Globus pallidus (tissue), 1 donor: ENCODE measurements at regions not wholly inside any gene's neighbourhood (a gene's known extent, or its start where the extent isn't known, plus 50 kb on each side); places are given as distances from the start of the nearest gene placed in this dataset.

Source experiments
- DNase-seq: peaks from one replicate; pipeline ENCODE4 v3.0.0-alpha.2; 2015; ENCODE audit warnings: low spot score

DNA sequence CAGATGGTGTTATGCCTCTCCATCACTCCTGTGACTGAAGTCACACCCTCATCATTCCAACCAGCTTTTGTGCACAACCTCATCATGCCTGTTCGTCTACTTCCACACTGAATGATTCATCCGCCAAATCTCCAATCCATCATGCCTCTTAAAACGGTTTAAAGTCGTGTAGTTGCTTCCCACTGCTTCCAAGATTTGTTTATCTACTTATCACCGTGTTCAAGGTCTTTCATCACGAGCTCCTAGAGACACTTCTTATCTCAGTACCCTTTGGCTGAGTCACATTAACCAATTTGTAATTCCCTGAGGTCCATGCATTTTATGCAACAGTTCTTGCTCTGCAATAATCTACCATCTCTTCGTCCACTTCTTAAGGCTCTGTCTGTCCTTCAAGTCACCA lies 592.3 kb upstream of the ID2 start:
- no peak for DNase-seq

DNA sequence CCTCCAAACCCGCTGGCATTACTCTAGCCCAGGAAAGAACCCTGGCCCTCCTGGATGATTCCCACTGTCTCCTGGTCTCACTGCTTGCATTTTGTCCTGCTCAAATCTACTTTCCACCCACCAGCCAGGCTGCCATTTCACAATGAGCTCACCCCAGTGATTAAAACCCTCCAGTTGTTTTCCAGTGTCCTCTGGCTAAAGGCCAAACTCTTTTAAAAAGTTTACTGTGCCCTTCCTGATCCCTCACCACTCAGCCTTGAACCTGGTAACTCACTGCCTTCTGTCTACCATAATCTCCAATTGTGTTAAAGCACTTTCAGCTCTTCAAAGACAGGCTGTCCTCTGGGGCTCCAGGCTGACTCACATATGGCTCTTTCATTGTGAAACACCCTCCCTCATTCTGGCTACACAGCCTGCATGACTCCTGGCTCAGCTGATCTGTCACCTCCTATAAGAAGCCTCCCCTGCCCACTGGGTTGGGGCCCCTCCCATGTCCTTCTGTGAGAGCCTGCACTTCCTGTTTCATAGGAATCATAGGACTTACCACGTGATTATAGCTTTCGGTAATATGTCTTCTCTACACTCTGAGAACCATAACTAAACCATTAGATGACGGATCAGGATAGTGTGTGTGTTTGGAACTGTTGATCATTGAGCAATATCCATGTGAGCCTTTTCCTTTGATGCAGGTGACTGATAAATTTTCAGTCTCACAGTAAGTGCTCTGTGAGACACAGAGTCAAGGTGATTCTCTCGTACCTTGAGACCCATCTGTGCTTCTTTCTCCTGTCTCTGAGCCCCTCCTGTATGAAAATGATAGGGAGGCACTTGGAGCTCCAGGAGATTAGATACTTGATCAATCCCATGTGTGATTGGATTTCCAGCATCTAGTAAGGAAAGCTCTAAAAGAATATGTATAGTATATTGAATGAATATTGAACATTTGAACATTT lies 590.8 kb upstream of the ID2 start:
- DNase-seq = no peak

DNA sequence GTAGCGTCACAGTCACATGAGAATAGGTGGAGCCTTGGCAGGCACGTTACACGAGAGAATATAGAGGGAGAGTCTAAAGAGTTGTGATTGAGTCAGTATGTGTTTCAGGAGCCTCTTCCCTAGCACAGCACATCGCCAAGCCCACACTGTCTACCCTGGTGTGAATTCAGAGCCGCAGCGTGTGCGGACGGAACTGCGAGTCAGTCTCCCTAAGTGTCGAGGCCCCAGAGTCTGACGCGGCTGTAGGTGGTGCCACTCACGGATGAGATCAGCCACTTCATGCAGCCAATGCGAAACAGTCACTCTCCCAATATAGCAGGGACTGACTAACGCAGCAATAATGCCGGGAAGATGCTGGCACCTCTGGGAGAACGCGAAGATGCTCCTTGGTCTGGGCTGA lies 587.3 kb upstream of the ID2 start:
- no peak for DNase-seq

DNA sequence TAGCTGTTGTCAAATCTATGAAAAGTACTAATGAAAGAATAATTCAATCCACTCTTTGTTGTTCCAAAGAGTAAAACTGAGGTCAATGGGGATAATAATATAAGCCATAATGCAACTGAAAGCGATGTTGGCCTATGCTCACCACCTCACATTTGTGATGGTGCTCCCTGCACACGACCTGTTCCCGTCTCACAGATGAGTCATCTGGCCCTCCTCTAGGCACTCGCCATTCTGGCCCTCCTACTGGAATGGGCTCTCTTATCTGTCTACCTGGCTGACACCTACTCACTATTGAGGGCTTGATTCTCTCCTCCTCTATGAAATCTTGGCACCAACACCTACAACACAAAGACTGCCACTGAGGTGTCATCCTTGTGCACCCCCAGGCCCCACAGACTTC lies 585.9 kb upstream of the ID2 start:
- no peak for DNase-seq

DNA sequence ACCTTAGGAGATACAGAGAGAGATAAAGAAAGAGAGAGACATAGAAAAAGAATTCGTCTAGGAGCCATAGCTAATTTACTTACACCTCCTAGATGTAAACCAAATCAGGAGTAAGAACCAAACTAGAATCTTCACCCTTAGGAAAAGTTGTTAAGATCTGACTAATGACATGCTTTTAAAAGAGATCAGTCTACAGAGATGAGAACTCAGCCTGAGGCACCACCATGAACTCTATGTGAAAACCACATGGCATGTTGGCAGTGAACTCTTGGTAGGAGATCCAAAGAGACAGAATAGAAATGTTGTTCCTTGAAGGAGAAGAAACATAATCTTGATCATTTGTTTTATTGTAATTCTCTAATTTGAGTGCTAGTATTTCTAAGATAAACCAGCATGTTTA lies 585.4 kb upstream of the ID2 start:
- DNase-seq = no peak

DNA sequence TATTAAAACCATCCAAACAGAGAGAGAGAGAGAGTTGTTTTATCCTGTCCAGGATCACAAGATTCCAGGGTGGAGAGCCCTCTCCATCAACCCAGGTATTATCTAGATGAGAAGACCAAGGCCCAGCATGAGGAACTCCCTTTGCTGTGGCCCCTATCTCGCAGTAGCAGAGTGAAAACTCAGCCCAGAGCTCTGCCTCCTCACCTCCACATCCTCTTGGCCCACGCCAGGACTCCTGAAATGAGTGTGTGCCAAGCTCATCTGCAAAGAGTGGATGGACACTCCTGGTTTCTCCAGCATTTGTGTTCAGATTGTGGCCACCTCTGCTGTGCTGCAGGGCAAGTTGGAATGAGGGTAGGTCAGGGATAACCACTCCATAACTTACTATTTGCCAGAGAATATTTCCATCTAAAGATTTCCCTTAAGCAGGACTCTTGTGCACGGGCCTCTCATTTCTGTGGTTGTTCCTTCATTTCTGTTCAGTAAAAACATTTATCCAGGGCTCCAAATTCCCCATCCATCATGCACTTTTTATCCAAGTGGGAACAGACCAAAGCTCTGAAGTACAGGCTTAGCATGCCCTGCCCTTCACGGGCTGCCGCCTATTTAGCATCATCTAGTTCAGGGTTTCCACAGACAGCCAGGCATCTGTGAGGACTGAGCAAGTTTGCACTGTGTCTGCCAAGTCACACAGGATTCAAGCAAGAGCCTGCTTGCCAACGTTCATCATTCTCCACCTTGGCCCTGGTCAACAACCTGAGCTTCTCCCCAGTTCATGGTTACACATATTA lies 583.2 kb upstream of the ID2 start:
- no peak for DNase-seq

DNA sequence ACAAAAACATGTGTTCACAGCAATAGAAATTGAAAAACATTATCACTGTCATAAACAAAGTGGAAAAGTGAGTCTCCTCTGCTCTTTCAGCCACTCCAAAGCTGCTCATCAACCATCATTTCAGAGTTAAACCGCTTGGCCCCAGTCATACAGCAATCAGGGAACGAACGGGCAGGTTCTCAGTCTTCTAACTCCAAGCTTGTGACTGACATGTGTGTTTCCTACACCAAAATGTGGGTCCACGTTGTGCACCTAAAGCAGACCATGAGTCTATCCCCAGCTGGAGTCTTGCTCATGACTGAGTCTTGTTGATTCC lies 582.6 kb upstream of the ID2 start:
- no peak for DNase-seq

DNA sequence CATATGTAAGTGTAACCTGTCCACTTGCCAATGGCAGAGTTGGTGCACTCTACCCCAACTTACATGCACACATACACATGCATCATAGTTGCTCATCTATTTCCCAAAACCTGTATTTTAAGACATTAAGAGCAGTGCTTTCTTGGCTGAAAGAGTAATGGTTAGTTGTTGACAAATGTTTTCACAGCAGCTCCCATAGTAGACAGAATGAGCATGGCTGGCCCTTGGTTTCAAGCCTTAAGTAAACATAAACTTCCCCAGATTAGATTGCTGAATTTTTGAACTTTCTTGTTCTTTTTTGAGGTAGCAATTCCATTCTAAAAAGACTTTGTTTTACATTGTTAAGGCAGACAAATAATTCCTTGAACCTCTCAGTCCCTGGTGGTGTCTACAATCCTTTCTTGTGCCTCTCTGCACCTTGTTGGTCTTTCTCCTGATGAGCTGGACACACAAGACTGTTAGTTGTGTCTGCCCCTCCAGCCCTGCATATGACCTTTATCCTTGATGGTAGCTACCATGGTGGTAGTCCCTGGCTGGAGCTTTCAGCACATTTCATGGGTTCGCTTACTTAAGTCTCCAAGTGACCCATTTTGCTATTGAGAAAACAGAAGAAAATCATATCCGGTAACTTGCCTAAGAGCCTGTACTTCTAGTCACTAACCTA lies 580.1 kb upstream of the ID2 start:
- DNase-seq = no peak

DNA sequence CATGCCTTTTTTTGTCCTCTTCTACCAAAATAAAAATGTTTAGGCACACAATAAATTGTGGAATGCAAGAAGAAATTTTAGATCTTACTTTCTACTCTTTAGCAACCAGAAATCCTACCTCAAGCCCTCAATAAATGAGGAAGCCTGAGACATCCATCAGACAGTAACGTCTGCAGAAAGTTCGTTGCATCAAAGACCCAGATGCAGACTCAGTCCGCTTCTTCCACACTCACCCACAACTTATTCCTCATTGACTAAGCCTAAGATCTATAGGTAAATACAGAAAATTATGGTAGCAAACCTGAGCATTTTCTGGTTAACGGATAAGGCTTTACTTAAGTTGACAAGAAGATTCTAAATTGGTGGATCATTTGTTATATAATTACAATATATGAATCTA lies 579.4 kb upstream of the ID2 start:
- DNase-seq = no peak

DNA sequence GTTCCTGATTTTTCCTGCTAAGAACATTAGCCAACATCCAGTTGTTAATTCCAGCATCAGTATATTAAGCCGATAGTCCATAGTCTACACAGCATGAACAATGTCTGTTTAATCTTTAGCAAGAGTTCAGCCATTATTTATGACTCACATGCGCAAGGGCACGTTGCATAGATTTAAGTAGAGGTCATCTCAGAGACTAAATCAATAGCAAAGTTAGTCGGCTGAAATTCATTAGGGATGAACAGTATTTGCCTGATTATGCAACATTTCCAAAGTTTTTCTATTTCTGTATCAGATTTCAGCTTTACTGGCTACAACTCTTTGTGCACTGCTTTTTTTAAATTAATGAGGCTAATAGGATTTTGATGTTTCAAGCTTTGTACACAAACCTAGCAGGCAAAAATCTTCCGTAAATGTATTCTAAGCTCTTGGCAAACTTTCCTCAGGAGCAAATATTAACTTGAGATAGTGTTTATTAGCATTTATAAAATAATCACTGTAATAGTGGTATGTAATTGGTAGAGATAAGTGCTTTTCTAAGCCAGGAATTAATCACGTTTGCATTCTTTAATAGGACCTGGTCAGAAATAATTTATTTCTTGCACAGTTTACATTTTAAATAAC lies 578.7 kb upstream of the ID2 start:
- DNase-seq = no peak

DNA sequence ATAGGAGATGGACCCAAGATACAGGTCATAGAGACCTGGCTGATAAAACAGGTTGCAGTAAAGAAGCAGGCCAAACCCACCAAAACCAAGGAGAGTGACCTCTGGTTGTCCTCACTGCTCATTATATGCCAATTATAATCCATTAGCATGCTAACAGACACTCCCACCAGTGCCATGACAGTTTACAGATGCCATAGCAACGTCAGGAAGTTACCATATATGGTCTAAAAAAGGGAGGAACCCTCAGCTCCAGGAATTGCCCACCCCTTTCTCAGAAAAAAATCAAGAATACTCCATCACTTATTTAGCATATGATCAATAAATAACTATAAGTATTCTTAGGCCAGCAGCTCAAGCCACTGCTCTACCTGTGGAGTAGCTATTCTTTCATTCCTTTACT lies 574.7 kb upstream of the ID2 start:
- DNase-seq = no peak

DNA sequence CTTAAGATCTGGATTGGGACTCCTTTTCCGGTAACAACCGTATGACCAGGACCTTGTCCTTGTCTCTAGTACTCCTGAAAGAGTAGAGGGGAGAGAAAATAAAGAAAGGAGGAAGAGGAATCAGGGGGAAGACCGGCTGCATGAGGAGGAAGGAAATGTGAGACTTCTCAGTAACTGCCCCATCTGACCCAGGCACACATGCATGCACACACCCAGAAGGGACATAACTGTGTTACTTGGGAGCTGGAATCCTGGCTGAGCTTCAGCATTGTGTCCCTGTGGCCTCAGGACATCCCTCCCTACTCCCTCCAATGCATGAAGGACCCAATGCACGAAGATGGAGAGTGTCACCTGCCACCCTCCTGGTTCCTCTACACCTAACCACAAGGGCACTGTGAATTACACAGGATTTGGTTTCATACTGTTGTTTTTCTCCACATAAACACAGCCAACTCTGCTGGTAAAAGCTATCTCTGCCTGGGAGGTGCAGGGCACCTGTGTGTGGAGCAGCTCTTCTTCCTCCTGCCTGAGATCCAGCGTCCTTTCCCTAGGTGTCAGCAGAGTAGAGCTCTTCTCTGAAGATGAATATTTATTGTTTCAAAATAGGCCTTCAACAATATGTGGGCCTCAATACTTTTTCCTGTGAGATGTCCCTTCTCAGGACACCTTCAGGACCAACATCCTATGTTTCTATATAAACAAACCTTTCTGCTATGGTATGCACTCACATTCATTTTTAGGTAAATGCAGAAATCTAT lies 574.1 kb upstream of the ID2 start:
- no peak for DNase-seq

DNA sequence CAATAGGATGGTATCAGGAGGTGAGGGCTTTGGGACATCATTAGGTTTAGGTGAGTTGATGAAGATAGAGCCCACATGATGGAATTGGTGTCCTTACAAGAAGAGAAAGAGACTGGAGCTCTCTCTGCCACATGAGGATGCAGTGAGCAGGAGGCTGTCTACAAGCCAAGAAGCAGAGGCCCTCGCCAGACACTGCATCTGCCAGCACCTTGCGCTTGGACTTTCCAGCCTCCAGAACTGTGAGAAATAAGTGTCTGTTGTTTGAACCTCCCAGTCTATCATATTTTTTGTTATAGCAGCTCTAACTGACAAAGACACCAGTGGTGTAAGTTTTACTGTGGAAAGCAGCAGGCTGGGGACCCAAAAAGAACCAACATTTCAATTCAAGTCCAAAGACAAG lies 571.1 kb upstream of the ID2 start:
- no peak for DNase-seq

DNA sequence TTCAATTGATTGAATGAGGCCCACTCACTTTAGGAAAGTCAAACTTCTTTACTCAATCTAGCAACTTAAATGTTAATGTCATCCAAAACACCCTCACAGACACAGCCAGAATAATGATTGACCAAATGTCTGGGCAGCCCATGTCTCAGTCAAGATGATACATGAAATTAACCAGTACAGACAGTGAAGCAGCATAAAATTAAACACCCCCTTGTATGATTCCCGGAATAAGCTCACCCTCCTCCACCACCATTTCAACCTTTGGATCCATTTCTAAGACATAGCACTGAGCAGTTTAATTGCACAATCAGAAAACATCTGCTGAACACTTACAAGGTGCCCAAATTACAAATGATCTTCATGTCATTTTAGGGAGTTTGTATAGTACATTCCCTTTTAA lies 570.7 kb upstream of the ID2 start:
- no peak for DNase-seq

DNA sequence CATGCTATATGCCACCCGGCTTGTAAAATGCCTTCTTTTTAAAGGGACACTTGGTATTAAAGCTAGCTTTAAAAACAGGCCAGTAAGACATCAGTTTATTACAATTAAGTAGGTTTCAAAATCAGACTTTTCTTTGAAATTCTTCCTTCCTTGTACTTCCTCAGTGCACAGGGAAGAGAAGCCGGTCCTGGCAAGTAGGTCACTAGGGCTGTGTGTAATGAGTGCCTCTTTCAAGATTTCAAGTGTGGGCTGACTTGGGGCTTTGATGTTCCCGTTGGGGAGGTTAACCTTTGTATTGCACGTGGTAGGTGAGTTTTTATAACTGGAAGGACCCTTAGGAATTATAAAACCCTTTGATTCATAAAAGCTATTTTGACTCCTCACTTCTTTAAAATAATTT lies 566.4 kb upstream of the ID2 start:
- DNase-seq = no peak

DNA sequence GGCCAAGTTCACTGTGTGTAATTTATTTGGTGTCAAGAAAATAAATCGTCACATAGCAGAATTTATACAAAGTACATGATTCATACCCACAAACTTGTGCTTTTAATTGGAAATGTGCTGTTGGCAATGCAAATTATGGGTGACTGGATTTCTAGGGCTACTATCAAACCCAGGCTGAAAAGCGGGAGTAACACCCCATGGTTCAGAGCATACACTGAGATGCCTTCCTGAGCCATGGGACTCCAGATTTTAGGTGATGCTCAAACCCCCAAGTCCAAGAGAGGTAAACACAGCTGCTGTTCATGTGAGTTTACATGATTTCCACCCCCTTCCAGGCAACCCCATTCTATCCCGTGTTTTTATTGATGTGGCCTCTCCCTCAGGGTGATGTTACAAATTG lies 565.9 kb upstream of the ID2 start:
- no peak for DNase-seq

DNA sequence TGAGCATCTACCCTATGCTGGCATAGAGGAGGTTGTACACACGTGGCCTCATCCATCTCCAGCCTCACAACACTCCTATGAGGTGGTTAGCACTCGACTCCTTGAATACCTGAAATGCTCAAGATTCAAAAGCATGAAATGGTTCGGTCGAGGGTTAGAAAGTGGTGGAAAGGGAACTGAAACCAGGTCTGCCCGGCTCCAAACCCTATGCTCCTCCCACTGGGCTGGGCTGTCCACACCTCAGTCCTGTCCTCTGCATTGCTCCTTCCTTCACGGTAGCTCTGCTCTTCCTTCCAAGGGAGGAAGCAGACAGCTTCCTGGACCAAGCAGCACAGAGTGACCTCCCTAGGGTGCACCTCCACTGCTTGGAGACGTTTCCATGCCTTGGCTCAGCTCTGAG lies 565.2 kb upstream of the ID2 start:
- no peak for DNase-seq

DNA sequence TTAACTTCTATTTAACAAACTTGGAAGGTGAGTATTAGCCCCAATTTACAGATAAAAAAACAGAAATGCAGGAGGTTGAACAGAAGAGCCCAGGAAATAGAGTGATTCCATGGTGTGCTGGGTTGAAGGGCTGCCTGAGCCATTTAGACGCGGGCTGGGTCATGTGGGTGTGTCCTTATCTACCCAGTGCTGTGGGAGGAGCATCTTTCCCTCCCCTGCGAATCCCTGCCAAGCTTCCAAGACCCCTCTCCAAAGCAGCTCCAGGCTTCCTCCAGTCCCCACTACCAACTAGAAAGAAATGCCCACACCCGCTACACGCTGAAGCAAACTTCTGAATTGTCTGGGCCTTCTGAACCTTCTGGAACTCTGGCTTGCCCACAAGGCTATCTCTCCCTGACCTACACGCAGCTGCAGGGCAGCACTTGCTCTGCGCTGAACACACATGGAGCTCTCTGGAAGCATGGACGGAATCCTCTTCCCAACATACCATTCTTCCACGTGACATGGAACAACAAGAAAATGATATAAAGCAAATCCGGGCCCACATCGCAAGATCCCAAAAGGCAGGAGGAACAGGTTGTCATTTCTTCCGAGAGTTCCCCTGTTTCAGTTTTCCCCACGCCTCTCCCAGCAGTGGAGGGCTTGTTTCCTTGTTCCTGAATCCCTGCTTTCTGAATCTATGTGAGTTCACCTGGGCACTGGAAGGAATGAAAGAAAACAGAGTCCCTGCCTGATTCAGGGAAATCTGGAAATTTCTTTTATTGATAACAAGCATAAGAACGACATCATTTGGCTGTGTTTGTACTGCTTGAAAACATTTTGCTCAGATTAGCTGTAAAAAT lies 562.7 kb upstream of the ID2 start:
- no peak for DNase-seq

DNA sequence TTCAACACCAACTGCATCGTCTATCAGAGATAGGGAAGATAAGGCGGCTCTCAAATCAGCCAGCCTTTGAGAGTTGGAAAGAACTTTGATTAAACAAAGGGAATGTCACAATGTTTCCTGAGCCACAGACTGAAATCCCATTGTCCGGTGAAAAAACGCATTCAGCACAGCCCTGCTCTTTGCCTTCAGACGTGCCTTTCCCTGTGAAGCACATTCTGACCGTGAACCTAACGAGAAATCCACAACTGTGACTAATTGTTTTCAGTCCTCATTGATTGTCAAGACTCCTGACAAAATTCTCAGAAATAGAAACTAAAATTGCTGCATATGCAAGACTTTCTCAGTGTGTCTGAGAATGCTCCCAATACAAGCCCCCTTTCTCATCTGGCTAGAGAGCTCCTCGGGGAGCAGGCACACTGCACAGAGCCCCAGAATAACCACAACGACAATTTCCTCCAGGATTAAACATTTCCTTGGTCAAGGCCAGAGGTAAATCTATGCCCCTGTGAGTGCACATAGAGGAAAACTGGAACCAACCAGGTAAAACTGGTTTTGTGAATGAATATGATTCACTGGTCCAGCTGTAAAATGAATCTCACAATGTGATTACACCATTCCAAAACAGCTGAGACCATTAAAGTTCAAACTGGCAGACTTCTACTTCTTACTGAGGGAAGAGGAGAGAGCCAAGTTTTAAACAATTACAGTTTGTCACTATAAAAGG lies 561.9 kb upstream of the ID2 start:
- DNase-seq = no peak

DNA sequence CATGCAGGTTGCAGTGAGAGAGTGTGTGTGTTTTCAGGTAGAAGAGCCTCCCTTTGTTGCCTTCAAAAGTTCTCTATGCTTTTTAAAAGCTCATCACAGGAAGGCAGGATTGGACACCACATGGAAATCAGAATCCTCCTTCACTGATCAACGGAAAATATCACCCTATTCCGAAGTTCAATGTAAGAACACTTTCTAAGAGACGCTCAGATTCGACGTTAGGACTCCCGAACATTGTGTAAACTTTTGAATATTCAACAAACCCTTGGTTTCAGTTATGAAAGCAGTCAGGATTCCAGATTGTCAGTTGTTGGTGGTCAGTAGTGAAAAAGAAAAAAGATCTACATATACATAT lies 561.4 kb upstream of the ID2 start:
- DNase-seq = no peak
